Stomach (tissue), 4 donors: ENCODE measurements at regions not wholly inside any gene's neighbourhood (a gene's known extent, or its start where the extent isn't known, plus 50 kb on each side); places are given as distances from the start of the nearest gene placed in this dataset.

Experiments used
- CTCF ChIP-seq, 7 experiments: fragments of 450-650 bp in 4 of 7; fragments of 200-600 bp in 3 of 7; sonication (generic) in 3 of 7; IDR thresholded peaks; one replicate each; pipeline ENCODE4 v1.5.1; 2016 to 2019; ENCODE audit warnings: antibody characterized with exemption in 7 of 7, control low read depth in 2 of 7, mild to moderate bottlenecking in 1 of 7
- EP300 ChIP-seq: sonication (generic); formaldehyde crosslinking; IDR thresholded peaks from one replicate; pipeline ENCODE4 v1.6.1; 2017; ENCODE audit warnings: antibody characterized with exemption
- POLR2A ChIP-seq, 4 donors: fragments of 450-650 bp; IDR thresholded peaks; one replicate each; pipeline ENCODE4 v1.6.1; 2016; ENCODE audit warnings: antibody characterized with exemption in 4 of 4, control low read depth in 2 of 4, mild to moderate bottlenecking in 1 of 4, moderate library complexity in 1 of 4

- TF ChIP-seq CTCF (IDR thresholded peaks at IDR 0.05) (no peak), EP300 (no peak), POLR2A (IDR thresholded peaks at IDR 0.05) (no peak)
Observed at GRCh38 chr3:182108371-182108770, 396.6 kb downstream of the SOX2 start.
